Endodermal cell (in vitro differentiated cells): ENCODE measurements at regions not wholly inside any gene's neighbourhood (a gene's known extent, or its start where the extent isn't known, plus 50 kb on each side); places are given as distances from the start of the nearest gene placed in this dataset.

Source experiments
- DNase-seq: peaks from one replicate; pipeline ENCODE4 v3.0.0-alpha.2; 2017
- H3K27ac ChIP-seq: 2 replicates; pipeline ENCODE4 v1.5.1; 2013; ENCODE audit warnings: mild to moderate bottlenecking, low read depth, low read length, moderate library complexity
- H3K27me3 ChIP-seq: 2 replicates; pipeline ENCODE4 v1.6.1; 2013; ENCODE audit warnings: mild to moderate bottlenecking, low read length, moderate library complexity; ENCODE audit not compliant: insufficient read depth, control insufficient read depth, poor library complexity, severe bottlenecking
- H3K36me3 ChIP-seq: 2 replicates; pipeline ENCODE4 v1.7.0; 2013; ENCODE audit warnings: mild to moderate bottlenecking, low read length, moderate library complexity; ENCODE audit not compliant: control insufficient read depth, insufficient read depth
- H3K4me1 ChIP-seq: one replicate; pipeline ENCODE4 v1.7.0; 2013; ENCODE audit warnings: low read length; ENCODE audit not compliant: control insufficient read depth, insufficient read depth
- H3K4me3 ChIP-seq: 2 replicates; pipeline ENCODE4 v1.5.1; 2013; ENCODE audit warnings: mild to moderate bottlenecking, low read length, moderate library complexity
- H3K9ac ChIP-seq: 2 replicates; pipeline ENCODE4 v1.6.1; 2013; ENCODE audit warnings: mild to moderate bottlenecking, low read length, moderate library complexity; ENCODE audit not compliant: poor library complexity, severe bottlenecking; ENCODE audit errors: extremely low read depth
- H3K9me3 ChIP-seq: 2 replicates; pipeline ENCODE4 v1.6.1; 2013; ENCODE audit warnings: mild to moderate bottlenecking, low read length, moderate library complexity; ENCODE audit not compliant: control insufficient read depth
- H3K27ac Mint-ChIP-seq: 2 replicates; pipeline ENCODE4 v1.8.0; 2020; ENCODE audit warnings: mixed read lengths
- H3K27me3 Mint-ChIP-seq: 2 replicates; pipeline ENCODE4 v1.8.0; 2021; ENCODE audit warnings: mild to moderate bottlenecking, mixed read lengths; ENCODE audit not compliant: insufficient read depth
- H3K36me3 Mint-ChIP-seq: 2 replicates; pipeline ENCODE4 v1.8.0; 2020; ENCODE audit warnings: low read depth, mixed read lengths
- H3K4me1 Mint-ChIP-seq: 2 replicates; pipeline ENCODE4 v1.8.0; 2020; ENCODE audit warnings: mixed read lengths
- H3K4me3 Mint-ChIP-seq: 2 replicates; pipeline ENCODE4 v1.8.0; 2020; ENCODE audit warnings: mild to moderate bottlenecking, moderate library complexity, mixed read lengths
- H3K9me3 Mint-ChIP-seq: 2 replicates; pipeline ENCODE4 v1.8.0; 2020; ENCODE audit warnings: mild to moderate bottlenecking, mixed read lengths
- WGBS, 2 experiments: methylation state at CpG; one replicate each; pipeline versions ENCODE4 v1.1.5 to v1.1.7; 2013; ENCODE audit warnings: missing lambda C conversion rate in 2 of 2, mixed read lengths in 1 of 2; ENCODE audit not compliant: insufficient coverage in 1 of 2, insufficient read length in 1 of 2; 5-methylcytosine and 5-hydroxymethylcytosine counted together
- TF ChIP-seq, protein P1 (sequence below): fragments of 200-600 bp; sonication (generic); conservative IDR thresholded peaks from 2 replicates; pipeline ENCODE4 v1.5.0; 2021; ENCODE audit warnings: antibody characterized with exemption, mild to moderate bottlenecking

DNA sequence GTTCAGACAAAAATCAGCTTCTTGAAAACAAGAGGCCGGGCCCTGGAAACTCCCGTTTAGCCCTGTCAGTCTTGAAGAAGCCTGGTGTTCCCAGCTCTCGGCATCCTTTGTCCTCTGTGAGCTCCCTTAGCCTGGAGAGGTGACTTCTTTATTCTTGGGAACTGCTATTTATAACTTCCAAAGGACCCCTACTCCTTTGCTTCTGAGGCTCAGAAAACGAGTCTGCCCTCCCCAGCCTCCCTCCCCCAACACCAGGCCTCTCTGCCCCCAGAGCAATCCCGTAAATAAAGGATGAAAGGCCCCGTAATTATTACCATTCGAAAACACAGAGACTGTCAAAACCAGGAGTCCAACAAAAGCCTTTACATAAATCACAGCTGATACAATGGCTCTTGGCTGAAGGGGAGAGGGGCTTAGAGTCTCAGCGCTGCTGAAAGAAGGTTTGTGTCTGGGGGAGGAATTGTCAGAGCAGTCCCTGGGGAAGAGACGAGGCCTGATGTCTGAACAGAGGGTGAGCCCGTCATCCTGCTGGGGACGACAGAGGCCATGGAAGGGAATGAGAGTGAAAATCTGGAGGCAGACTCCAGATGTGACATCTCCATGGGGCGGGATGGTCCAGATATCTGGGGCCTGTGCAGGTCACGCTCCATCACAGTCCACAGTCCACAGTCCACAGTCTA is 283.0 kb downstream of the MYCN start:
- TF ChIP-seq, protein P1, sequence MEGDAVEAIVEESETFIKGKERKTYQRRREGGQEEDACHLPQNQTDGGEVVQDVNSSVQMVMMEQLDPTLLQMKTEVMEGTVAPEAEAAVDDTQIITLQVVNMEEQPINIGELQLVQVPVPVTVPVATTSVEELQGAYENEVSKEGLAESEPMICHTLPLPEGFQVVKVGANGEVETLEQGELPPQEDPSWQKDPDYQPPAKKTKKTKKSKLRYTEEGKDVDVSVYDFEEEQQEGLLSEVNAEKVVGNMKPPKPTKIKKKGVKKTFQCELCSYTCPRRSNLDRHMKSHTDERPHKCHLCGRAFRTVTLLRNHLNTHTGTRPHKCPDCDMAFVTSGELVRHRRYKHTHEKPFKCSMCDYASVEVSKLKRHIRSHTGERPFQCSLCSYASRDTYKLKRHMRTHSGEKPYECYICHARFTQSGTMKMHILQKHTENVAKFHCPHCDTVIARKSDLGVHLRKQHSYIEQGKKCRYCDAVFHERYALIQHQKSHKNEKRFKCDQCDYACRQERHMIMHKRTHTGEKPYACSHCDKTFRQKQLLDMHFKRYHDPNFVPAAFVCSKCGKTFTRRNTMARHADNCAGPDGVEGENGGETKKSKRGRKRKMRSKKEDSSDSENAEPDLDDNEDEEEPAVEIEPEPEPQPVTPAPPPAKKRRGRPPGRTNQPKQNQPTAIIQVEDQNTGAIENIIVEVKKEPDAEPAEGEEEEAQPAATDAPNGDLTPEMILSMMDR: no peak
- Mint-ChIP-seq H3K27ac (no peak overlapping the region), H3K4me1 (peaks cover 13% of the 10 kb centered on the region), H3K9me3 (no peaks in the 10 kb centered on the region), H3K36me3 (no peaks in the 10 kb centered on the region), H3K27me3 (peaks cover 2% of the 10 kb centered on the region), H3K4me3 (no peak overlapping the region)
- Histone ChIP-seq H3K9me3 (no peaks in the 10 kb centered on the region), H3K27me3 (no peaks in the 10 kb centered on the region), H3K4me3 (no peak overlapping the region), H3K9ac (no peak overlapping the region), H3K4me1 (peaks cover 2% of the 10 kb centered on the region), H3K36me3 (no peaks in the 10 kb centered on the region), H3K27ac (peak overlapping the region; percentile 97)
- DNase-seq: no peak
- WGBS, 2 experiments: 55 to 77% methylated on average over 5 to 13 of the region's 13 CpGs

GRCh38 chr2:16222326-16222725 is 282.0 kb downstream of the MYCN start:
- Mint-ChIP-seq H3K4me3 (no peak overlapping the region), H3K27ac (no peak overlapping the region)
- WGBS, 2 experiments: 92 to 100% methylated on average over 2 of the region's 2 CpGs

GRCh38 chr2:16221461-16222010 is 281.2 kb downstream of the MYCN start:
- 82 to 96% methylated on average over 5 to 7 of the region's 7 CpGs for WGBS, 2 experiments

More at GRCh38 chr2:16222326-16222725, 282.0 kb downstream of the MYCN start:
- no peaks in the 10 kb centered on the region for H3K27me3 ChIP-seq
- H3K4me3 ChIP-seq: no peak overlapping the region
- TF ChIP-seq, protein P1: no peak
- DNase-seq: no peak
- H3K36me3 ChIP-seq: no peaks in the 10 kb centered on the region
- H3K4me1 ChIP-seq: peaks cover 2% of the 10 kb centered on the region
- no peaks in the 10 kb centered on the region for H3K9me3 Mint-ChIP-seq
- peak overlapping the region; percentile 97 for H3K27ac ChIP-seq
- H3K4me1 Mint-ChIP-seq: peaks cover 13% of the 10 kb centered on the region
- H3K9ac ChIP-seq: no peak overlapping the region
- no peaks in the 10 kb centered on the region for H3K36me3 Mint-ChIP-seq
- H3K27me3 Mint-ChIP-seq: peaks cover 2% of the 10 kb centered on the region
- H3K9me3 ChIP-seq: no peaks in the 10 kb centered on the region

More at GRCh38 chr2:16221461-16222010, 281.2 kb downstream of the MYCN start:
- Mint-ChIP-seq H3K4me3 (no peak overlapping the region), H3K9me3 (no peaks in the 10 kb centered on the region), H3K36me3 (no peaks in the 10 kb centered on the region), H3K27me3 (peaks cover 2% of the 10 kb centered on the region), H3K4me1 (peaks cover 9% of the 10 kb centered on the region), H3K27ac (no peak overlapping the region)
- H3K9me3 ChIP-seq: no peaks in the 10 kb centered on the region
- H3K4me1 ChIP-seq: peaks cover 2% of the 10 kb centered on the region
- no peak overlapping the region for H3K4me3 ChIP-seq
- H3K27ac ChIP-seq: peak overlapping the region; percentile 97
- DNase-seq: no peak
- TF ChIP-seq, protein P1: no peak
- H3K27me3 ChIP-seq: no peaks in the 10 kb centered on the region
- H3K36me3 ChIP-seq: no peaks in the 10 kb centered on the region
- no peak overlapping the region for H3K9ac ChIP-seq
